ENCODE measurements at regions not wholly inside any gene's neighbourhood (a gene's known extent, or its start where the extent isn't known, plus 50 kb on each side); places are given as distances from the start of the nearest gene placed in this dataset.

GRCh38 chr3:162370141-162370540 lies 873.5 kb downstream of the OTOL1 start:
- TF ChIP-seq EP300 (IDR thresholded peaks at IDR 0.05; ENCODE audit: borderline replicate concordance): no peak
- no peak for TF ChIP-seq TEAD4 (IDR thresholded peaks at IDR 0.05)
- TF ChIP-seq RAD21 (IDR thresholded peaks at IDR 0.05; ENCODE audit: low read depth): no peak
